DND-41 (cell line): ENCODE measurements at regions not wholly inside any gene's neighbourhood (a gene's known extent, or its start where the extent isn't known, plus 50 kb on each side); places are given as distances from the start of the nearest gene placed in this dataset.

Experiments used
- ATAC-seq: fragments of 200-7000 bp; cut with Tn5 transposase; 3 replicates; pipeline ENCODE4 v1.9.1; 2021; ENCODE audit warnings: low read depth; ENCODE audit not compliant: insufficient read depth
- DNase-seq: peaks from one replicate; pipeline ENCODE4 v3.0.0-alpha.2; 2020
- H2AFZ ChIP-seq: 2 replicates; pipeline ENCODE4 v1.6.0; 2012; ENCODE audit warnings: low read depth, low read length
- H3K27ac ChIP-seq: 2 replicates; pipeline ENCODE4 v1.5.1; 2012; ENCODE audit warnings: low read length, inconsistent platforms
- H3K27me3 ChIP-seq: fragments of 200-600 bp; sonication (generic); 2 replicates; pipeline ENCODE4 v1.6.0; 2012; ENCODE audit warnings: low read length, mild to moderate bottlenecking, inconsistent platforms; ENCODE audit not compliant: insufficient read depth, poor library complexity
- H3K36me3 ChIP-seq: 2 replicates; pipeline ENCODE4 v1.5.1; 2012; ENCODE audit warnings: low read length, inconsistent platforms; ENCODE audit not compliant: insufficient read depth
- H3K4me1 ChIP-seq: 2 replicates; pipeline ENCODE4 v1.5.1; 2012; ENCODE audit warnings: mild to moderate bottlenecking, low read length; ENCODE audit not compliant: insufficient read depth
- H3K4me2 ChIP-seq: 2 replicates; pipeline ENCODE4 v1.6.0; 2012; ENCODE audit warnings: mild to moderate bottlenecking, moderate library complexity, low read length, inconsistent platforms; ENCODE audit not compliant: insufficient read depth
- H3K4me3 ChIP-seq, 2 experiments: fragments of 200-600 bp in 1 of 2; shearing (Covaris generic) in 1 of 2; 2 replicates each; pipeline ENCODE4 v1.5.1; 2012 to 2016; ENCODE audit warnings: inconsistent platforms in 2 of 2, low read length in 2 of 2, mild to moderate bottlenecking in 2 of 2, low read depth in 1 of 2, moderate library complexity in 1 of 2
- H3K79me2 ChIP-seq: 2 replicates; pipeline ENCODE4 v1.6.0; 2012; ENCODE audit warnings: low read length, inconsistent platforms; ENCODE audit not compliant: insufficient read depth
- H3K9ac ChIP-seq: 2 replicates; pipeline ENCODE4 v1.6.0; 2012; ENCODE audit warnings: low read depth, mild to moderate bottlenecking, inconsistent platforms, low read length, moderate library complexity
- H3K9me3 ChIP-seq: 2 replicates; pipeline ENCODE4 v1.5.1; 2012; ENCODE audit warnings: low read length, moderate library complexity, mild to moderate bottlenecking, inconsistent platforms; ENCODE audit not compliant: insufficient read depth, severe bottlenecking
- H4K20me1 ChIP-seq: 2 replicates; pipeline ENCODE4 v1.6.0; 2012; ENCODE audit warnings: low read length; ENCODE audit not compliant: insufficient read depth
- EZH2 ChIP-seq: IDR thresholded peaks from 3 replicates; pipeline ENCODE4 v1.6.1; 2012; ENCODE audit warnings: borderline replicate concordance, low read depth, mild to moderate bottlenecking, moderate library complexity, low read length, inconsistent platforms; ENCODE audit not compliant: severe bottlenecking
- TF ChIP-seq, protein P1 (sequence below): IDR thresholded peaks from 2 replicates; pipeline ENCODE4 v1.5.1; 2012; ENCODE audit warnings: borderline replicate concordance, low read length, moderate library complexity, mild to moderate bottlenecking; ENCODE audit not compliant: poor library complexity, severe bottlenecking; ENCODE audit errors: extremely low read depth

DNA sequence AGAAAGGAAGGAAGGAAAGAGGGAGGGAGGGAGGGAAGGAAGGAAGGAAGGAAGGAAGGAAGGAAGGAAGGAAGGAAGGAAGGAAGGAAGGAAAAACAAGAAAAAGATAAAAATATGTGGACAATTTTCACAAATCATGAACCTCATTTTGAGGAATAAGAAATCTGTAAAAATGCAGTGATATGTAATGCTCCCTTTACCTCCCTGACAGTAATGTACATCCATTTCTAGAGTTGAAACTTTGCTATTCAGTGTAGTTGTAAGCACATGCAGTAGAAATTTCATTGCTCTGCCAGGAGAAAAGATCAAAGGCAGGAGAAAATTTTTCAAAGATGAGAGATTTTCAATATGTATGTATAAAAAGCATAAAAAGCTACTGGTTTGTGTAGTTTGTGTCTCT is 189.5 kb upstream of the MYO3A start:
- Histone ChIP-seq H3K27me3 (no peaks in the 10 kb centered on the region), H3K4me2 (no peak overlapping the region), H3K79me2 (no peaks in the 10 kb centered on the region), H3K27ac (no peak overlapping the region), H3K4me1 (no peaks in the 10 kb centered on the region), H3K9ac (no peak overlapping the region), H3K36me3 (no peaks in the 10 kb centered on the region), H3K9me3 (no peaks in the 10 kb centered on the region), H3K4me3 (no peak overlapping the region), H4K20me1 (no peaks in the 10 kb centered on the region), H2AFZ (no peak overlapping the region)
- no peak for DNase-seq
- TF ChIP-seq EZH2, result no peak
- TF ChIP-seq, protein P1, sequence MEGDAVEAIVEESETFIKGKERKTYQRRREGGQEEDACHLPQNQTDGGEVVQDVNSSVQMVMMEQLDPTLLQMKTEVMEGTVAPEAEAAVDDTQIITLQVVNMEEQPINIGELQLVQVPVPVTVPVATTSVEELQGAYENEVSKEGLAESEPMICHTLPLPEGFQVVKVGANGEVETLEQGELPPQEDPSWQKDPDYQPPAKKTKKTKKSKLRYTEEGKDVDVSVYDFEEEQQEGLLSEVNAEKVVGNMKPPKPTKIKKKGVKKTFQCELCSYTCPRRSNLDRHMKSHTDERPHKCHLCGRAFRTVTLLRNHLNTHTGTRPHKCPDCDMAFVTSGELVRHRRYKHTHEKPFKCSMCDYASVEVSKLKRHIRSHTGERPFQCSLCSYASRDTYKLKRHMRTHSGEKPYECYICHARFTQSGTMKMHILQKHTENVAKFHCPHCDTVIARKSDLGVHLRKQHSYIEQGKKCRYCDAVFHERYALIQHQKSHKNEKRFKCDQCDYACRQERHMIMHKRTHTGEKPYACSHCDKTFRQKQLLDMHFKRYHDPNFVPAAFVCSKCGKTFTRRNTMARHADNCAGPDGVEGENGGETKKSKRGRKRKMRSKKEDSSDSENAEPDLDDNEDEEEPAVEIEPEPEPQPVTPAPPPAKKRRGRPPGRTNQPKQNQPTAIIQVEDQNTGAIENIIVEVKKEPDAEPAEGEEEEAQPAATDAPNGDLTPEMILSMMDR, result no peak
- no peak for ATAC-seq

DNA sequence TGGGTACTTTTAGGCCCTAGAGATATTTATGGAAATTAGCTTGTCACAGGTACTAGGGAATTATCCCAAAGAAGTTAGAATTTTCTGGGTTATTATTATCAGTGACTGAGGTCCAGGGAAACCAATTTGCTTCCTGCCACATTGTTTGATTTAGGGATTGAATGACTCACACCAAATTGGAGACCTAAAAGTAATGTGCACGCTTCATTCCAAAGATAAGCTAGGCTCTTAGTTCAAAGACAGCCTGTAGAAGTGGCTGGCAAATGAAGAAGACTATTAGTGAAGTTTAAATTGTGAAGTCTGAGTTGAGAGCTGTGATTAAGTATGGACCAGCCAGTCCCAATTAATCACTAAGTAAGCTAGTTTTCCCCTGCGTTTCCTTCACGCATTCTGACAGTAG is 188.1 kb upstream of the MYO3A start:
- H4K20me1 ChIP-seq, result no peaks in the 10 kb centered on the region
- no peak for DNase-seq
- no peak overlapping the region for H3K4me2 ChIP-seq
- H3K4me3 ChIP-seq, result no peak overlapping the region
- H2AFZ ChIP-seq, result no peak overlapping the region
- no peaks in the 10 kb centered on the region for H3K27me3 ChIP-seq
- no peak overlapping the region for H3K27ac ChIP-seq
- ATAC-seq, result no peak
- no peaks in the 10 kb centered on the region for H3K36me3 ChIP-seq
- H3K79me2 ChIP-seq, result no peaks in the 10 kb centered on the region
- H3K4me1 ChIP-seq, result no peaks in the 10 kb centered on the region
- H3K9ac ChIP-seq, result no peak overlapping the region
- no peaks in the 10 kb centered on the region for H3K9me3 ChIP-seq
- no peak for TF ChIP-seq EZH2
- TF ChIP-seq, protein P1, result no peak

DNA sequence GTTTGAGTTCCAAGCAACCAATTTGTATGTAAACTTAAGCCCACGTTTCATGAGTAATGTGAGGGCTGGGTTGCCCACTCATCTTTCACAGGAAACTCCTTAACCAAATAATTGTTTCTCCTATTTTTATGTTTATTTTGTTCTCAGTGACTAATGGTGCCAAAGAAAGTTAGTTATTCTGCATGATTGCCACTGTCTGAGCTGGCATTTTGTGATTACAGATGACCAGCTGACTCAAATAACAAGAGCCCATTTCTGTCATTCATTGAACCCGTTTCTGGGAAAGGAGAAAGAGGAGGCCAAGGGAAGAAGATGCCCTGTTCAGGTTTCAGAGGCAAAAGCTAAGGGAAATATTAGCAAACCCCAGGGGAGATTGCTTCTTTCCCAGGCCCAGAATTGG is 186.9 kb upstream of the MYO3A start:
- DNase-seq, result no peak
- Histone ChIP-seq H3K27ac (no peak overlapping the region), H3K4me1 (no peaks in the 10 kb centered on the region)

DNA sequence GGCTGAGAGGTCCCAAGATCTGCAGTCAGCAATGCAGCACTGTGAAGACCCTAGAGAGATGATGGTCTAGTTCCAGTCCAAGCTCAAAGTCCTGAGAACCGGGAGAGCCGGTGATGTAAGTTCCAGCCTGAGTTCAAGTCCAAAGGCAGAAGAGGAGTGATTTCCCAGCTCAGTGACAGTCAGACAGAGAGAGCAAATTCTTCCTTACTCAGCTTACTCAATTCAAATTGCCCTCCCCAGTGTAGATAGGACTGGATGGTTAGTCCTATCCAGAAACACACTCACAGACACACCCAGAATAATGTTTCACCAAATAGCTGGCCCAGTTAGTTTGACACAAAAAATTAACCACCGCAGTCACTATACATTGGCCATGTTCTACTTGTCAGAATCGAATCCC is 185.5 kb upstream of the MYO3A start:
- no peak overlapping the region for H2AFZ ChIP-seq
- H3K27me3 ChIP-seq, result no peaks in the 10 kb centered on the region
- no peaks in the 10 kb centered on the region for H3K36me3 ChIP-seq
- no peaks in the 10 kb centered on the region for H3K9me3 ChIP-seq
- ATAC-seq (no peak), DNase-seq (no peak)
- H4K20me1 ChIP-seq, result no peaks in the 10 kb centered on the region
- no peak overlapping the region for H3K9ac ChIP-seq
- H3K4me1 ChIP-seq, result no peaks in the 10 kb centered on the region
- no peak for TF ChIP-seq EZH2
- TF ChIP-seq, protein P1, result no peak
- no peak overlapping the region for H3K4me2 ChIP-seq
- no peaks in the 10 kb centered on the region for H3K79me2 ChIP-seq
- H3K27ac ChIP-seq, result no peak overlapping the region
- no peak overlapping the region for H3K4me3 ChIP-seq

More for the DNA sequence above, 186.9 kb upstream of the MYO3A start:
- Histone ChIP-seq H3K9ac (no peak overlapping the region), H4K20me1 (no peaks in the 10 kb centered on the region), H3K27me3 (no peaks in the 10 kb centered on the region), H3K4me2 (no peak overlapping the region), H2AFZ (no peak overlapping the region), H3K79me2 (no peaks in the 10 kb centered on the region), H3K36me3 (no peaks in the 10 kb centered on the region), H3K4me3 (no peak overlapping the region), H3K9me3 (no peaks in the 10 kb centered on the region)
- TF ChIP-seq, protein P1, result no peak
- no peak for TF ChIP-seq EZH2
- no peak for ATAC-seq
